Kidney (tissue), 13 donors: ENCODE measurements at regions not wholly inside any gene's neighbourhood (a gene's known extent, or its start where the extent isn't known, plus 50 kb on each side); places are given as distances from the start of the nearest gene placed in this dataset.
A peak's percentile ranks its signal among the peaks of the same experiment; 100 is the strongest.

Experiments used
- DNase-seq, 5 donors: peaks; one replicate each; pipeline ENCODE4 v3.0.0-alpha.2; 2013 to 2020
- FAIRE-seq: peaks from 2 replicates; lab custom pipeline; 2012; peaks lifted over from hg19 to GRCh38; lab: Jason Lieb, UNC
- H3K27ac ChIP-seq, 2 donors: one replicate each; pipeline ENCODE4 v1.7.0; 2013; ENCODE audit warnings: low read depth in 2 of 2, low read length in 2 of 2, inconsistent platforms in 1 of 2
- H3K27me3 ChIP-seq: one replicate; pipeline ENCODE4 v1.7.1; 2013; ENCODE audit warnings: low read length, inconsistent platforms; ENCODE audit not compliant: control insufficient read depth, insufficient read depth
- H3K36me3 ChIP-seq, 3 donors: one replicate each; pipeline versions ENCODE4 v1.7.0 to v1.7.1; 2013; ENCODE audit warnings: low read length in 3 of 3, control low read depth in 1 of 3, inconsistent platforms in 1 of 3; ENCODE audit not compliant: insufficient read depth in 3 of 3, control insufficient read depth in 2 of 3
- H3K4me1 ChIP-seq, 3 donors: one replicate each; pipeline versions ENCODE4 v1.7.0 to v1.7.1; 2013; ENCODE audit warnings: low read length in 3 of 3, inconsistent platforms in 1 of 3, low read depth in 1 of 3; ENCODE audit not compliant: control insufficient read depth in 2 of 3, insufficient read depth in 2 of 3
- H3K4me3 ChIP-seq, 3 donors: one replicate each; pipeline versions ENCODE4 v1.7.0 to v1.8.1; 2013; ENCODE audit warnings: low read length in 3 of 3, control low read depth in 1 of 3, inconsistent platforms in 1 of 3
- H3K9ac ChIP-seq, 3 donors: one replicate each; pipeline versions ENCODE4 v1.7.0 to v1.7.1; 2013; ENCODE audit warnings: low read length in 3 of 3, control low read depth in 1 of 3, inconsistent platforms in 1 of 3
- H3K9me3 ChIP-seq, 3 donors: one replicate each; pipeline versions ENCODE4 v1.7.0 to v1.7.1; 2013; ENCODE audit warnings: low read length in 3 of 3, control low read depth in 1 of 3, inconsistent platforms in 1 of 3; ENCODE audit not compliant: control insufficient read depth in 2 of 3, insufficient read depth in 1 of 3
- intact Hi-C: fragments of 100-400 bp; cut with DNase I; formaldehyde crosslinking; loops from one replicate; pipeline ENCODE4 v1.11.1; 2022
- TF ChIP-seq, protein P1 (sequence below): IDR thresholded peaks from 3 replicates; pipeline ENCODE4 v1.5.1; 2012; ENCODE audit warnings: mild to moderate bottlenecking, moderate library complexity, borderline replicate concordance; ENCODE audit not compliant: insufficient read depth; ENCODE audit errors: extremely low read depth
- donor health status: control.
- donor health status: control.
- donor health status: control.
- donor health status: control.
- donor health status: control.
- donor health status: DM: yes; HTN: yes; CAD: no.
- donor health status: Normal renal cell carcinoma (clear cell type).

DNA sequence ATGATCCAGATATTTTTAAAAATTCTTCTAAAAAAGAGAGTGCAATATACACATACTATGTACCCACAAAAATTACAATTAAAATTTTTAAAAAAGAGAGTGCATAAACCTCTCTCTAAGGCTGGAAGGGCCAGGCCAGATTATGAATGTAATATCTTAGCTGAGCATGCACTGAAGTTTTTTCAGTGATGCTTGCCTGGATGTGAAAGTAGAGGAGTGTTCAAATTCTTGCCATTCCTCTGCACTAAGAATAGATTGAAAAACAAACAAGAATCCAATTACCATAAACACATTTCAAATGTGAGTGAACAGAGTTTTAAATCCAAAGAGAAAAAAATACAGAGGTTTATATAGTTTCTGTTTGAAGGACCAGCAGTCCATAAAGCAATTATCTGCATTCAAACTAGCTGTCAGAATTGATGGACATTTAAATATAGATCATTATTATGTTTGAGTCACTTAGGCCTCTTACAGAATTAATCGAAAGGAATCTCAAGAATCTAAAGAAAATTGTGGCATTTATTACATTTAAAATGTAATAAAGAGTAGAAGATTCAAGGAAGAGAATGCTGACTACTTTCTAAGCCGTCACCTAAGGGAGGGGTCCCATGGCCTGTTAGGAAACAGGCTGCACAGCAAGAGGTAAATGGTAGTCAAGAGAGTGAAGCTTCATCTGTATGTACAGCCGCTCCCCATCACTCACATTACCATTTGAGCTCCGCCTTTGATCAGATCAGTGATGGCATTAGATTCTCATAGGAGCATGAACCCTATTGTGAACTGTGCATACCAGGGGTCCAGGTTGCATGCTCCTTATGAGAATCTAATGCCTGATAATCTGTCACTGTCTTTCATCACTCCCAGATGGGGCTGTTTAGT, 159.3 kb upstream of the MDFIC2 start:
- FAIRE-seq = no peak
- H3K27ac ChIP-seq = no peak overlapping the region

GRCh38 chr3:70466096-70466495, 153.7 kb upstream of the MDFIC2 start:
- H3K4me3 ChIP-seq = no peak overlapping the region
- no peaks in the 10 kb centered on the region for H3K36me3 ChIP-seq
- TF ChIP-seq, protein P1, sequence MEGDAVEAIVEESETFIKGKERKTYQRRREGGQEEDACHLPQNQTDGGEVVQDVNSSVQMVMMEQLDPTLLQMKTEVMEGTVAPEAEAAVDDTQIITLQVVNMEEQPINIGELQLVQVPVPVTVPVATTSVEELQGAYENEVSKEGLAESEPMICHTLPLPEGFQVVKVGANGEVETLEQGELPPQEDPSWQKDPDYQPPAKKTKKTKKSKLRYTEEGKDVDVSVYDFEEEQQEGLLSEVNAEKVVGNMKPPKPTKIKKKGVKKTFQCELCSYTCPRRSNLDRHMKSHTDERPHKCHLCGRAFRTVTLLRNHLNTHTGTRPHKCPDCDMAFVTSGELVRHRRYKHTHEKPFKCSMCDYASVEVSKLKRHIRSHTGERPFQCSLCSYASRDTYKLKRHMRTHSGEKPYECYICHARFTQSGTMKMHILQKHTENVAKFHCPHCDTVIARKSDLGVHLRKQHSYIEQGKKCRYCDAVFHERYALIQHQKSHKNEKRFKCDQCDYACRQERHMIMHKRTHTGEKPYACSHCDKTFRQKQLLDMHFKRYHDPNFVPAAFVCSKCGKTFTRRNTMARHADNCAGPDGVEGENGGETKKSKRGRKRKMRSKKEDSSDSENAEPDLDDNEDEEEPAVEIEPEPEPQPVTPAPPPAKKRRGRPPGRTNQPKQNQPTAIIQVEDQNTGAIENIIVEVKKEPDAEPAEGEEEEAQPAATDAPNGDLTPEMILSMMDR = no peak
- H3K9ac ChIP-seq = no peak overlapping the region
- H3K4me1 ChIP-seq = no peaks in the 10 kb centered on the region
- intact Hi-C loops = no loop called here
- H3K9me3 ChIP-seq = no peaks in the 10 kb centered on the region
- FAIRE-seq (no peak), DNase-seq (no peak)
- no peak overlapping the region for H3K27ac ChIP-seq
- H3K27me3 ChIP-seq = no peaks in the 10 kb centered on the region

More for the DNA sequence above, 159.3 kb upstream of the MDFIC2 start:
- Histone ChIP-seq H3K9me3 (peaks cover 0 to 2% (median 0%) of the 10 kb centered on the region in 3 donors), H3K9ac (no peak overlapping the region), H3K27me3 (no peaks in the 10 kb centered on the region), H3K4me3 (no peak overlapping the region), H3K4me1 (no peaks in the 10 kb centered on the region), H3K36me3 (no peaks in the 10 kb centered on the region)
- TF ChIP-seq, protein P1 = no peak
- intact Hi-C loops = no loop called here
- peak in 2 of 5 donors; percentile 14 to 39 for DNase-seq

GRCh38 chr3:70464876-70465275, 152.4 kb upstream of the MDFIC2 start:
- intact Hi-C loops = no loop called here

More at GRCh38 chr3:70464876-70465275, 152.4 kb upstream of the MDFIC2 start:
- FAIRE-seq (no peak), DNase-seq (no peak)
- Histone ChIP-seq H3K27ac (no peak overlapping the region), H3K27me3 (no peaks in the 10 kb centered on the region), H3K4me3 (no peak overlapping the region), H3K36me3 (no peaks in the 10 kb centered on the region), H3K9ac (no peak overlapping the region), H3K9me3 (no peaks in the 10 kb centered on the region), H3K4me1 (no peaks in the 10 kb centered on the region)
- TF ChIP-seq, protein P1 = no peak
